ENCODE measurements at regions not wholly inside any gene's neighbourhood (a gene's known extent, or its start where the extent isn't known, plus 50 kb on each side); places are given as distances from the start of the nearest gene placed in this dataset.

- DNase-seq, result no peak
These were observed 647.4 kb downstream of the USP25 start for GRCh38 chr21:16377120-16377658.

- DNase-seq, result no peak
These were observed 648.1 kb downstream of the USP25 start for GRCh38 chr21:16377857-16378256.

GRCh38 chr21:16378525-16378924, 648.7 kb downstream of the USP25 start:
- DNase-seq, result no peak

- DNase-seq, result no peak
These were observed 658.5 kb downstream of the USP25 start for GRCh38 chr21:16388291-16388690.

- DNase-seq, result no peak
These were observed 659.3 kb downstream of the USP25 start for GRCh38 chr21:16388911-16389560.

GRCh38 chr21:16389643-16390042, 659.9 kb downstream of the USP25 start:
- DNase-seq, result no peak

GRCh38 chr21:16395285-16395684, 665.5 kb downstream of the USP25 start:
- DNase-seq, result no peak

GRCh38 chr21:16402752-16403151, 673.0 kb downstream of the USP25 start:
- no peak for DNase-seq

- DNase-seq, result no peak
These were observed 675.0 kb downstream of the USP25 start for GRCh38 chr21:16404776-16405175.

- no peak for DNase-seq
These were observed 676.6 kb downstream of the USP25 start for GRCh38 chr21:16406355-16406754.

- DNase-seq, result no peak
These were observed 677.8 kb downstream of the USP25 start for GRCh38 chr21:16407403-16408240.

- no peak for DNase-seq
These were observed 678.5 kb downstream of the USP25 start for GRCh38 chr21:16408280-16408679.

- DNase-seq, result no peak
These were observed 679.6 kb downstream of the USP25 start for GRCh38 chr21:16409352-16409751.

- DNase-seq, result no peak
These were observed 688.4 kb downstream of the USP25 start for GRCh38 chr21:16418226-16418625.

GRCh38 chr21:16418642-16419041, 688.9 kb downstream of the USP25 start:
- DNase-seq, result no peak

- no peak for DNase-seq
These were observed 689.6 kb downstream of the USP25 start for GRCh38 chr21:16419188-16419921.

GRCh38 chr21:16420031-16420724, 690.4 kb downstream of the USP25 start:
- DNase-seq, result no peak

- DNase-seq, result no peak
These were observed 691.2 kb downstream of the USP25 start for GRCh38 chr21:16421007-16421406.

GRCh38 chr21:16421965-16422364, 692.2 kb downstream of the USP25 start:
- no peak for DNase-seq

- DNase-seq, result no peak
These were observed 692.9 kb downstream of the USP25 start for GRCh38 chr21:16422702-16423101.

- DNase-seq, result no peak
These were observed 694.1 kb downstream of the USP25 start for GRCh38 chr21:16423921-16424320.

- no peak for DNase-seq
These were observed 694.6 kb downstream of the USP25 start for GRCh38 chr21:16424331-16424751.

GRCh38 chr21:16425376-16425775, 695.6 kb downstream of the USP25 start:
- DNase-seq, result no peak
